Activated T-cell treated with anti-CD3 and anti-CD28 coated beads, Interleukin-2, amount 50 U/mL, for 24 hours (primary cell): ENCODE measurements at regions not wholly inside any gene's neighbourhood (a gene's known extent, or its start where the extent isn't known, plus 50 kb on each side); places are given as distances from the start of the nearest gene placed in this dataset.
"Not testable (repeated sequence)": the region's sequence is repeated elsewhere in the genome, so short reads cannot be mapped to it uniquely, and the experiment has no call there.

ENCODE experiments used
- DNase-seq: peaks from one replicate; pipeline ENCODE4 v3.0.0-alpha.2; 2020
- H3K27ac Mint-ChIP-seq: 2 replicates; pipeline ENCODE4 v1.8.0; 2020; ENCODE audit warnings: mild to moderate bottlenecking, mixed read lengths
- H3K27me3 Mint-ChIP-seq: 2 replicates; pipeline ENCODE4 v1.8.0; 2020; ENCODE audit warnings: mixed read lengths
- H3K36me3 Mint-ChIP-seq: 2 replicates; pipeline ENCODE4 v1.8.0; 2020; ENCODE audit warnings: low read depth, mixed read lengths
- H3K4me1 Mint-ChIP-seq: 2 replicates; pipeline ENCODE4 v1.8.0; 2020; ENCODE audit warnings: low read depth, mixed read lengths
- H3K4me3 Mint-ChIP-seq: 2 replicates; pipeline ENCODE4 v1.8.0; 2020; ENCODE audit warnings: mild to moderate bottlenecking, moderate library complexity, mixed read lengths
- H3K9me3 Mint-ChIP-seq: 2 replicates; pipeline ENCODE4 v1.8.0; 2020; ENCODE audit warnings: mixed read lengths

DNA sequence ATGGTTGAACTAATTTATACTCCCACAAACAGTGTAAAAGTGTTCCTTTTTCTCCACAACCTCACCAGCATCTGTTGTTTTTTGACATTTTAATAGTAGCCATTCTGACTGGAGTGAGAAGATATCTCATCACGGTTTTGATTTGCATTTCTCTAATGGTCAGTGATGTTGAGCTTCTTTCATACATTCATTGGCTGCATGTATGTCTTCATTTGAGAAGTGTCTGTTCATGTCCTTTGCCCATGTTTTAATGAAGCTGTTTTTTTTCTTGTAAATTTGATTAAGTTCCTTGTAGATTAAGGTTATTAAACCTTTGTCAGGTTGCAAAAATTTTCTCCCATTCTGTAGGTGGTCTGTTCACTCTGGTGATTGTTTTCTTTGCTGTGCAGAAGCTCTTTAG lies 281.1 kb downstream of the PTH2R start:
- not testable (repeated sequence) for H3K36me3 Mint-ChIP-seq, DNase-seq, H3K27ac Mint-ChIP-seq, H3K4me1 Mint-ChIP-seq, H3K4me3 Mint-ChIP-seq, H3K27me3 Mint-ChIP-seq
- H3K9me3 Mint-ChIP-seq, result peaks cover 25% of the 10 kb centered on the region

DNA sequence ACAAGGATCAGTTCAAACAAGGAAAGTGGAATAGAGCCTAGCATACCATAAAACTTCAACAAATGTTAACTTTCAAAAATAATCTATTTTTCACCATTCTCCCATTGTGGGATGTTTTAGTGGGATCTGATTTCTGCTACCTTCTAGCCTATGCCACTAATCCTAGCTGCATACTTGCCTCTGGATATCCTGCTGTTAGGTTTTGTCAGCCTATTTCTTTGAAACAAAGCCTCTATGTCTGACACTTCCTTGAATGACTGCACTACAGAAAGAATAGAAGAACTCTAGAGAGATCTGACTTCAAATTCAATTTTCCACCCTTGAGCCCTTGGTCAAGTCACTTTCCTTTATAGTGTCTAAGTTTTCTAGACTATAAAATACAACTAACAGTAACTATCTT lies 291.5 kb downstream of the PTH2R start:
- Mint-ChIP-seq H3K27me3 (no peaks in the 10 kb centered on the region), H3K36me3 (no peaks in the 10 kb centered on the region), H3K9me3 (peaks cover 5% of the 10 kb centered on the region), H3K27ac (no peak overlapping the region), H3K4me1 (no peaks in the 10 kb centered on the region), H3K4me3 (no peak overlapping the region)
- no peak for DNase-seq

DNA sequence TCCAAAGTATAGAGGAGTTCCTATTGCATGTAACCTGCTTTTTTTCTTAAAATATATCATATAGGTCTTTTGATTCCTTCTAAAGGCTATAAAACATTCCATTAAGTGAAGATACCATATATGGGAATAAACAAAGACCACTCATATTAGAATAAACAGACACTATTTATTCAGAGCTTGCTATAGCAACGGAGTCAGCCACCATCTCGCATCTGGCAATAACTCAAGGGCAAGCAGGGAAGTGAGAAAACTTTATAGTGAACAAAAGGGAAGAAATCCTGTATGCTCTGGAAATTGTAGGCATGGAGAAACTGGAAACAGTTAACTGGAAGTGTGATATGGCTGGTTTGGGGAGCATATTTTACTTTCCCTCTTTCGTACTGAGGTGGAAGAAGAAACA lies 301.9 kb downstream of the PTH2R start:
- H3K9me3 Mint-ChIP-seq, result no peaks in the 10 kb centered on the region
- DNase-seq, result no peak
- H3K4me3 Mint-ChIP-seq, result no peak overlapping the region
- H3K36me3 Mint-ChIP-seq, result no peaks in the 10 kb centered on the region
- H3K27me3 Mint-ChIP-seq, result no peaks in the 10 kb centered on the region
- H3K4me1 Mint-ChIP-seq, result no peaks in the 10 kb centered on the region
- no peak overlapping the region for H3K27ac Mint-ChIP-seq

DNA sequence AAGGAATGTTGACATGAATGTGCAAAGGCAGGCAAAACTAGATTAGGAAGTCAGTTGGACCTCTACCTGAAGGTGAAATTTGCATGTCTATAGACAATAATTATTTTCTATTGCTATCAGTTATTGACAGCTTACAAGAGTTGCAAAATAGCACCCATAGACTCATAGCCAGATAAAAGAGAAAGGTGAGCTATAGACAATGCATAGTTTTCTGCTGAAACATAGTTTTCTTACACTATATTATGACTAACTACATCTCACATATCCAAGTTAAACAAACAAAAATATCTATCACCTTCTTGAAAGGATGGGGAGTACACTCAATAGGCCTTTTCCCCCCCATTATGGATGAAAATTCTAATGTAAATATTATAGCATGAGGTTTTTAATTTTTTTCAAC lies 305.0 kb downstream of the PTH2R start:
- Mint-ChIP-seq H3K9me3 (no peaks in the 10 kb centered on the region), H3K36me3 (no peaks in the 10 kb centered on the region), H3K27me3 (no peaks in the 10 kb centered on the region), H3K4me3 (no peak overlapping the region), H3K27ac (no peak overlapping the region), H3K4me1 (no peaks in the 10 kb centered on the region)
- no peak for DNase-seq

DNA sequence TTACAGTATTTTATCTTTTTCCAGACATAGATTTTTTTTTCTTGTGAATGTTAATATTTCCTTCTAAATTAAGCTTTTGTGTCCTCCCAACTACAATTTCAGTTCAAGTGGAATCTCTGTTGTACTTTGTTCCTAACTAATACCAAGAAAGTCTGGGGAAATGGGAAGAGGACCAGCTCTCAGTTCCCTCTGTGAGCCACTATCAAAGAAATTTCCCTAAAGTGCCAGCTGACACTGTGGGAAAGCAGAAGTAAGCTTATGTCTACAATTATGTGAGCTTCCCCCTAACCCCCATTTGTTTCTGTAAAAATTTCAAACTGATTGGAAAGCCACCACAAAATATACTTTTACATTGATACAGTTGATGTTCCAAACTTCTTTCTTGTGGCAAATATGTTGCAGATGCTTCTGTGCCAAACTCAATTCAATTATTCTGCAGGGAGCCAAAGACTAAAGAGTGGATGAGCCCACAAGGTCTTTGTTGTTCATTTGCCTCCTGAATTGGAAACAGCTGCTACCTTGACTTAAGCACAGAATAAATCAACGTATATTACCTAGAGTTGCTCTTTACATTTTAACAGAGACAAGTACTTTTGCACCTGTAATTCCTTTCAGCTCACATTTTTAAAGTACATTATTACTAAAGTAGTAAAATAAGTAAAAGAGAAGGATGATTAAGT lies 306.6 kb downstream of the PTH2R start:
- Mint-ChIP-seq H3K4me1 (no peaks in the 10 kb centered on the region), H3K4me3 (no peak overlapping the region), H3K36me3 (no peaks in the 10 kb centered on the region), H3K9me3 (no peaks in the 10 kb centered on the region), H3K27me3 (no peaks in the 10 kb centered on the region), H3K27ac (no peak overlapping the region)
- no peak for DNase-seq

DNA sequence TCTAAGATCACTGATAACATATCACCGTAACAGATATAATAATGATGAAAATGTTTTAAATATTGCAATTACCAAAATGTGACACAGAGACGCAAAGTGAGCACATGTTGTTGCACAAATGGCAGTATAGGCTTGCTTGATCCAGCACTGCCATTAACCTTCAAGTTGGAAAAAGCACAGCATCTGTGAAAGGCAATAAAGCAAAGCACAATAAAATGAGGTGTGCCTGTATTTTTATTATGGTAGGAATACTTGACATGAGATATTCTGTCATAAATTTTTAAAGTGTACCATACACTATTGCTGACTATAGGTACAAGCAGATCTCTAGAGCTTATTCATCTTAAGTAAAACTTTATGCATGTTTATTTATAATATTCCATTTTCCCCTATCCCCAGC lies 312.2 kb downstream of the PTH2R start:
- Mint-ChIP-seq H3K4me3 (no peak overlapping the region), H3K36me3 (no peaks in the 10 kb centered on the region), H3K27ac (no peak overlapping the region), H3K4me1 (no peaks in the 10 kb centered on the region), H3K9me3 (no peaks in the 10 kb centered on the region), H3K27me3 (no peaks in the 10 kb centered on the region)
- no peak for DNase-seq

DNA sequence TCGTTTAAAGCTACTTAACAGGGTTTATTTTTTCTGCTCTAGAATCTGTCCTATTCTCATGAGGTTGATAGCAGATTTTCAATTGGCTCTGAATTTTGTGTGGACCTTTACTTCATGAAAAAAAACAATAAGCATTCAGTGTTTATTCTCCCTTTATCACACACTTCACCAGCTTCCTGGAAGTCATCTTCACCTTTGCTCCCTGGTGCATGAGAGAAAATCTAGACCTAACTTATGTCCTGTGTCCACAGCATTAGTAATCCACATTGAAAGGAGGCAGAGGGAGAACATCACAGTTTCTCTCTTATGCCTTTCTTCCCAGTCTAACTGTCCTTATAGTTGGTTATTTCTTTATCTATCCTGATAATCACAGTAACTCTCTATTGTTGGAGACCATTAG lies 316.1 kb downstream of the PTH2R start:
- H3K4me3 Mint-ChIP-seq, result no peak overlapping the region
- no peaks in the 10 kb centered on the region for H3K4me1 Mint-ChIP-seq
- no peak for DNase-seq
- peaks cover 3% of the 10 kb centered on the region for H3K9me3 Mint-ChIP-seq
- H3K36me3 Mint-ChIP-seq, result no peaks in the 10 kb centered on the region
- H3K27ac Mint-ChIP-seq, result no peak overlapping the region
- H3K27me3 Mint-ChIP-seq, result no peaks in the 10 kb centered on the region

DNA sequence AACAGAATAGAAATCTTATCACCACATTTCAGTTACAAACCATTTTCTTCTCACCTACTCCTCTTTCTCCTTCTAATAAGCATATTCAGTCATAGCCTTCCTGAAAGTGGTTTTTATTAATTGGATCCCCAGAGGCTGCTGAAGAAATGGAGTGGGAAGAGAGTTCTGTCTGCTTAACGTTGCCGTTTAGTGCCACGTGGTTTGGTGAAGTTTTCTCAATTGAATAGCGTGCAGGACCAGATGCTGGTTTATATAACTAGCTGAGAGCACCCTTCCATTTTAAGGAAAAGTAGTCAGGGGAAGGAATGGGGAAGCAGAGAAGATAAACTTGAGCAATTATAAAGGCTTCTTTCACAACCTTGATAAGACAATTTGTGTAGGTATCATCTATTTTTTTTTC lies 318.7 kb downstream of the PTH2R start:
- H3K27me3 Mint-ChIP-seq, result no peaks in the 10 kb centered on the region
- no peak for DNase-seq
- no peaks in the 10 kb centered on the region for H3K4me1 Mint-ChIP-seq
- H3K9me3 Mint-ChIP-seq, result peaks cover 3% of the 10 kb centered on the region
- no peak overlapping the region for H3K4me3 Mint-ChIP-seq
- H3K27ac Mint-ChIP-seq, result no peak overlapping the region
- H3K36me3 Mint-ChIP-seq, result no peaks in the 10 kb centered on the region

- peaks cover 3% of the 10 kb centered on the region for H3K9me3 Mint-ChIP-seq
- no peaks in the 10 kb centered on the region for H3K36me3 Mint-ChIP-seq
Measured at GRCh38 chr2:208726242-208726641, 319.6 kb downstream of the PTH2R start.

GRCh38 chr2:208751663-208752415 lies 345.2 kb downstream of the PTH2R start:
- DNase-seq, H3K27ac Mint-ChIP-seq, H3K36me3 Mint-ChIP-seq, H3K27me3 Mint-ChIP-seq, H3K4me1 Mint-ChIP-seq, H3K9me3 Mint-ChIP-seq, H3K4me3 Mint-ChIP-seq: not testable (repeated sequence)

More at GRCh38 chr2:208726242-208726641, 319.6 kb downstream of the PTH2R start:
- H3K27ac Mint-ChIP-seq, result no peak overlapping the region
- H3K27me3 Mint-ChIP-seq, result no peaks in the 10 kb centered on the region
- H3K4me3 Mint-ChIP-seq, result no peak overlapping the region
- no peak for DNase-seq
- H3K4me1 Mint-ChIP-seq, result no peaks in the 10 kb centered on the region

DNA sequence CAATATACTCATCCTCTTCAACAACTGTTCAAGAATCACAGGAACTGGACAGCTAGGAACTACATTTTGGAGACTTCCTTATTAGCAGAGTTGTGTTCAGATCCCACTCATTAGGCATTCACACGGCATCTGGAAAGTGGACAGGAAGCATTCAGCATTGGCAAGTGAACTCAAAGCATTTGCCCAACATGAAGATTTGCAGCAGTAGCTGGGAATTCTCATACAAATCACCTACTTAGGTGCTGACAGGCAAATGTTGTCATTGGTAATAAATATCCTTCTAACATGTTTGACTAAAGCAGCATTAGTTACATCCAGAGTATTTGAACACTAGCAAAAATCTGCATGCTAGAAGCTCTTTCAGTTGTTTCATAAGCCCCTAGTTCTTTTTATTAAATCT lies 350.8 kb downstream of the PTH2R start:
- no peaks in the 10 kb centered on the region for H3K27me3 Mint-ChIP-seq
- H3K4me1 Mint-ChIP-seq, result no peaks in the 10 kb centered on the region
- H3K4me3 Mint-ChIP-seq, result no peak overlapping the region
- H3K9me3 Mint-ChIP-seq, result peaks cover 13% of the 10 kb centered on the region
- no peak for DNase-seq
- no peak overlapping the region for H3K27ac Mint-ChIP-seq
- H3K36me3 Mint-ChIP-seq, result no peaks in the 10 kb centered on the region

DNA sequence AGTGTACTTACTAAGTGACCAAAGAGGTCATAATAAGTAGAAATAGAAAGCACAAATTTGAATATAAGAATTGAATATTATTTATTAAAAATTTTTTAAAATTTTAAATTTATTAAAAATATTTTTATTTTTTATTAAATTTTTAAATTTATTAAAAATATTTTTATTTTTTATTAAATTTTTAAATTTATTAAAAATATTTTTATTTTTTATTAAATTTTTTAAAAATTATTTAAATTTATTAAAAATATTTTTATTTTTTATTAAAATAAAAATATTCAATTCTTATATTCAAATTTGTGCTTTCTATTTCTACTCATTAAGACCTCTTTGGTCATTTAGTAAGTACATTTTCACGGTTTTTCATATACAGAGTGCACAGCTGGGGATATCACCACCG lies 366.5 kb downstream of the PTH2R start:
- H3K27ac Mint-ChIP-seq, H3K27me3 Mint-ChIP-seq, H3K36me3 Mint-ChIP-seq, H3K4me3 Mint-ChIP-seq, DNase-seq, H3K9me3 Mint-ChIP-seq, H3K4me1 Mint-ChIP-seq: not testable (repeated sequence)

DNA sequence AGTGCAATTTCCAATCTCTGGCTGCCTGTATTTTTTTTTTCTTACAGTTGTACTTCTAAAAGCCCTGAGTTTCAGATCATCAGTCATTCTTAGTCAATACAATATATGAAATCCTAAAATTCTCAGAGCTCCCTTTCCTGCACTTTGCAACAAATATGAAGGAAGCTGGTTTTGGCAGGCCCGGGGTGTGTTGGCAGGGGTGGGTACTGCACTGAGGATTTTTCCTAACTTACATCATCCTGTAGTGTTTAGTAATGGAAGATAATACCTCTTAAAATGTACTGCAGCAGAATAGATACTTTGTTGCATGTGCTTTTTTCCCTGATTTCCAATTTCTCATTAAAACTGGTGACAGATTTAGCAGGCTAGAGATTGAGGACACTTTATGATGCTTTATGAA lies 374.6 kb downstream of the PTH2R start:
- no peak overlapping the region for H3K4me3 Mint-ChIP-seq
- no peak for DNase-seq
- no peaks in the 10 kb centered on the region for H3K36me3 Mint-ChIP-seq
- no peaks in the 10 kb centered on the region for H3K4me1 Mint-ChIP-seq
- H3K9me3 Mint-ChIP-seq, result no peaks in the 10 kb centered on the region
- H3K27me3 Mint-ChIP-seq, result no peaks in the 10 kb centered on the region
- H3K27ac Mint-ChIP-seq, result no peak overlapping the region

GRCh38 chr2:208782097-208782496 lies 375.5 kb downstream of the PTH2R start:
- no peaks in the 10 kb centered on the region for H3K4me1 Mint-ChIP-seq
- H3K27me3 Mint-ChIP-seq, result no peaks in the 10 kb centered on the region
- DNase-seq, result no peak
- no peak overlapping the region for H3K27ac Mint-ChIP-seq
- no peak overlapping the region for H3K4me3 Mint-ChIP-seq
- no peaks in the 10 kb centered on the region for H3K36me3 Mint-ChIP-seq
- H3K9me3 Mint-ChIP-seq, result no peaks in the 10 kb centered on the region

- Mint-ChIP-seq H3K27ac (no peak overlapping the region), H3K27me3 (no peaks in the 10 kb centered on the region), H3K4me3 (no peak overlapping the region), H3K9me3 (no peaks in the 10 kb centered on the region), H3K36me3 (no peaks in the 10 kb centered on the region), H3K4me1 (no peaks in the 10 kb centered on the region)
- no peak for DNase-seq
Measured at GRCh38 chr2:208783184-208783583, 376.6 kb downstream of the PTH2R start.
